Lower lobe of right lung (tissue), 2 donors: ENCODE measurements at regions not wholly inside any gene's neighbourhood (a gene's known extent, or its start where the extent isn't known, plus 50 kb on each side); places are given as distances from the start of the nearest gene placed in this dataset.

Experiments
- ATAC-seq, 2 donors: fragments of 200-7000 bp; cut with Tn5 transposase; one replicate each; pipeline ENCODE4 v1.9.1; 2020 to 2022; ENCODE audit warnings: mild to moderate bottlenecking in 2 of 2, moderate library complexity in 2 of 2
- DNase-seq: peaks from one replicate; pipeline ENCODE4 v3.0.0-alpha.2; 2020
- H3K27ac ChIP-seq: fragments of 200-600 bp; one replicate; pipeline ENCODE4 v1.8.0; 2022
- H3K27me3 ChIP-seq: fragments of 200-600 bp; one replicate; pipeline ENCODE4 v1.8.0; 2022; ENCODE audit warnings: low read depth
- H3K36me3 ChIP-seq: fragments of 200-600 bp; one replicate; pipeline ENCODE4 v1.8.0; 2022; ENCODE audit warnings: mild to moderate bottlenecking
- H3K4me1 ChIP-seq: fragments of 200-600 bp; one replicate; pipeline ENCODE4 v1.8.0; 2022
- H3K4me3 ChIP-seq: fragments of 200-600 bp; one replicate; pipeline ENCODE4 v1.8.0; 2022; ENCODE audit warnings: mild to moderate bottlenecking
- H3K9me3 ChIP-seq: fragments of 200-600 bp; one replicate; pipeline ENCODE4 v1.8.0; 2022
- CTCF ChIP-seq: fragments of 200-600 bp; IDR thresholded peaks from one replicate; pipeline ENCODE4 v1.8.0; 2022; ENCODE audit warnings: antibody characterized with exemption, mild to moderate bottlenecking
- intact Hi-C: fragments of 100-400 bp; cut with DNase I; formaldehyde crosslinking; loops from one replicate; pipeline ENCODE4 v1.11.0; 2022
- donor health status: DM: no; HTN: yes; CAD: no; lungs with severe emphysema.

- intact Hi-C loops = loop anchor here (5.0 kb wide), 1 partner anchor 263 kb away; no protein-coding TSS in a partner anchor
- no peaks in the 10 kb centered on the region for H3K9me3 ChIP-seq
- no peak for TF ChIP-seq CTCF
- ATAC-seq (no peak), DNase-seq (no peak)
- H3K27me3 ChIP-seq = no peaks in the 10 kb centered on the region
- H3K4me1 ChIP-seq = no peaks in the 10 kb centered on the region
- H3K27ac ChIP-seq = no peak overlapping the region
- H3K36me3 ChIP-seq = no peaks in the 10 kb centered on the region
- H3K4me3 ChIP-seq = no peak overlapping the region
Observed at GRCh38 chr16:26330654-26331053, 638.9 kb downstream of the HS3ST4 start.

GRCh38 chr16:26334218-26335111 lies 642.7 kb downstream of the HS3ST4 start:
- DNase-seq (no peak), ATAC-seq (no peak)
- intact Hi-C loops = loop anchor here (5.0 kb wide), 1 partner anchor 267 kb away; no protein-coding TSS in a partner anchor
- H3K9me3 ChIP-seq = no peaks in the 10 kb centered on the region
- no peak overlapping the region for H3K4me3 ChIP-seq
- TF ChIP-seq CTCF = no peak
- H3K27ac ChIP-seq = no peak overlapping the region
- H3K36me3 ChIP-seq = no peaks in the 10 kb centered on the region
- no peaks in the 10 kb centered on the region for H3K4me1 ChIP-seq
- no peaks in the 10 kb centered on the region for H3K27me3 ChIP-seq

- ATAC-seq (no peak), DNase-seq (no peak)
- no peaks in the 10 kb centered on the region for H3K4me1 ChIP-seq
- intact Hi-C loops = no loop called here
- no peaks in the 10 kb centered on the region for H3K27me3 ChIP-seq
- H3K4me3 ChIP-seq = no peak overlapping the region
- H3K36me3 ChIP-seq = no peaks in the 10 kb centered on the region
- no peak overlapping the region for H3K27ac ChIP-seq
- H3K9me3 ChIP-seq = no peaks in the 10 kb centered on the region
- no peak for TF ChIP-seq CTCF
Observed at GRCh38 chr16:26335236-26335853, 643.6 kb downstream of the HS3ST4 start.

- intact Hi-C loops = no loop called here
- no peaks in the 10 kb centered on the region for H3K36me3 ChIP-seq
- TF ChIP-seq CTCF = no peak
- ATAC-seq = no peak
- no peaks in the 10 kb centered on the region for H3K4me1 ChIP-seq
- no peaks in the 10 kb centered on the region for H3K9me3 ChIP-seq
- H3K27me3 ChIP-seq = no peaks in the 10 kb centered on the region
- no peak for DNase-seq
- H3K4me3 ChIP-seq = no peak overlapping the region
- no peak overlapping the region for H3K27ac ChIP-seq
Observed at GRCh38 chr16:26342621-26343020, 650.9 kb downstream of the HS3ST4 start.

- no peak for DNase-seq
- no peak overlapping the region for H3K27ac ChIP-seq
- no peaks in the 10 kb centered on the region for H3K4me1 ChIP-seq
- no peaks in the 10 kb centered on the region for H3K27me3 ChIP-seq
- TF ChIP-seq CTCF = no peak
- H3K9me3 ChIP-seq = no peaks in the 10 kb centered on the region
- no peaks in the 10 kb centered on the region for H3K36me3 ChIP-seq
- no peak overlapping the region for H3K4me3 ChIP-seq
- no peak for ATAC-seq
- intact Hi-C loops = no loop called here
Observed at GRCh38 chr16:26344240-26344776, 652.5 kb downstream of the HS3ST4 start.
